SKM-1 treated with dmso at 0.1 percent for 144 hours (cell line): ENCODE measurements at regions not wholly inside any gene's neighbourhood (a gene's known extent, or its start where the extent isn't known, plus 50 kb on each side); places are given as distances from the start of the nearest gene placed in this dataset.
"Not testable (repeated sequence)": the region's sequence is repeated elsewhere in the genome, so short reads cannot be mapped to it uniquely, and the experiment has no call there.

Experiments
- DNase-seq: peaks from one replicate; lab custom pipeline; 2025; ENCODE audit not compliant: unreplicated experiment; lab: John Stamatoyannopoulos, UW

DNA sequence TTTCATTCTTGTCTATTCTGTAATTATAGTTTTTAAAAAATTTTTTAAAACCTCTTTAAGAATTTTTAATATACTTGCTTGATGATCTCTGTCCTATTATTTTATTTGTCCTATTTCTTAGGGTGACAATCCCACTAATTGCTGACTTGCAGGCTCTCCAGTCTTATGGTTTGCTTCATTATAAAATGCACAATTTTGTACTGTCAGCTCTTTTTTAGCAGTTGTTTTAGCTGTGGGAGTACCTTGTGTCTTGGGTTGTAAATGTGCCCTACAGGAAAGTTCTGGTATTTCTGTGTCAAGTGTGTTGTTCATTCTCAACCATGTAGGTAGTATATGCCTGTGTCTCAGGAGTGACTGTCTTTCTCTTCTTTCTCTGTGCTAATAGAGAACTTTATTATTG lies 118.2 kb upstream of the IL15 start:
- no peak for DNase-seq

GRCh38 chr4:141524116-141524515 lies 112.3 kb upstream of the IL15 start:
- DNase-seq = no peak

DNA sequence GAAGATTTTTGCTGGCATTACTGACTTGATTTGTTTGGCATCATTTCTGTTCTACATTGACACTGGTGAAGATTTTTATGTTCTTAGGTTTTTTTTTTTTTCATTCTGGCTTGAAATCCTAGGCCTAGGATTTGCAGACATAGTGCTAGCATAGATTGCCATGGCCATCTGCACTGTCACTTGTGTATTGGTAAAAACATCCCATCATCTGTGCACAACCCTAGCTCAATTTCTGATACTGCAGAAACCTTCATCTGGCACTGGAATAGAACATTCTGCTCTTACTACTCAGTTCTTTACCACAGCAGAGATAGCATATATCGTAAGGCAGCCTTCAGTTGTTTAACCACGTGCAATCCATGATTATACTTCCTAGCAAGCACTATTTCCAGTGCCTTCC lies 111.5 kb upstream of the IL15 start:
- DNase-seq = no peak

DNA sequence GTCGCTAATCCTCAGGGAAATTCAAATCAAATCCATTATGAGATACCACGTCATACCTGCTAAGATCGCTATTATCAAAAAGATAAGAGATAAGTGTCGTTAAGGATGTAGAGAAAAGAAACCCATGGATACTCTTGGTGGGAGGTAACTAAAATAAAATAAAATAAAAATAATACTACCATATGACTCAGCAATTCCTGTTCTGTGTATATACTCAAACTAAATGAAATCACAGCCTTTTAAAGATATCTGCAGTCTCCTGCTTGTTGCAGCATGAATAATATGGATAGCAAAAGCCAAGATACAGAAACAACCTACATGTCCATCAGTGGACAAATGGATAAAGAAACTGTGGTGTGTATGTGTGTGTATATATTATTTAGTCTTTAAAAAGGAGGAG lies 105.8 kb upstream of the IL15 start:
- no peak for DNase-seq

- no peak for DNase-seq
Measured at GRCh38 chr4:141534985-141535384, 101.4 kb upstream of the IL15 start.

DNA sequence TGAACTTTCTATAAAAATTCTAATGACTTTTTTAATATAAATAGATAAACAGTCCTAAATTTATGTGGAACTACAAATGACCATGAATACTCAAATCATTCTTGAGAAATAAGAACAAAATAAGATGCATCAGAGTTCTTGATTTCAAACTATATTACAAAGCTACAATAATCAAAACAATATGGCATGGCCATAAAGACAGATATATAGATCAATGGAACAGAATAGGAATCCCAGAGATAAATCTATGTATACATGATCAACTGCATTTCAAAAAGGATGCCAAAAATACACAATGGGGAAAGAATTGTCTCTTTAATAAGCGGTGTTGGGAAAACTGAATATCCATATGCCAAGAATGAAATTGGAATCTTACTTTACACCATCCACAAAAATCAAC lies 98.4 kb upstream of the IL15 start:
- no peak for DNase-seq

DNA sequence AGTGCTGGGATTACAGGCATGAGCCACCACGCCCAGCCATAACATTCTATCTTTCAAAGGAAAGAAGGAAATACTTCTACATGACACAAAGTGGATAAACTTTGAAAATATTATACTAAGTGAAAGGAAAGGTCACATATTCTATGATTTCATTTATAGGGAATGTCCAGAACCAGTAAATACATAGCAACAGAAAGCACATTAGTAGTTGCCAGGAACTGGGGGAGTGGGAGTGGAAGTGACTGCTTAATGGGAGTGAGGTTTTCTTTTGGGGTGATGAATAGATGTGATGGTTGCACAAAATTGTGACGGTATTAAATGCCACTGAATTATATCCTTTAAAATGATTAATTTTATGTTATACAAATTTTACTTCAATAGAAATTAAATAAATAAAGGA lies 95.7 kb upstream of the IL15 start:
- no peak for DNase-seq

- DNase-seq = no peak
Measured at GRCh38 chr4:141541851-141542250, 94.5 kb upstream of the IL15 start.

DNA sequence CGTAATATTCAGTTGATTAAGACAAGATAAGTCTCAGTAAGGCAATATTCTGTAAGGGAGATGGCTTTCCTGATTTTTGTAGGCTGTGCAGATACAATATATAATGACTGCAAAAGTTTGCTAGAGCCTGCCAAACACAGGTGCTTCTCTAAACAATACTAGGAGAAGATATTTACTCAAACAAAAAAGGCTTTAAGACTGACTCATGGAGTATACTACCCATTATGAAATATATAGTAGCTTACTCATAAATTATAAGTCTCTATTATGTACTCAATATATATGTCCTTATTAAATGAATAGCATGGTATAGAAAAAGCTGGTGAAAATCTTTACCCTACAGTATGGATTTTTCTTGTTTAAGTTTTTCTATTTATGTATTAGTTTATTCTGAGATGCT lies 93.2 kb upstream of the IL15 start:
- DNase-seq = no peak

GRCh38 chr4:141543706-141544105 lies 92.7 kb upstream of the IL15 start:
- DNase-seq = no peak

DNA sequence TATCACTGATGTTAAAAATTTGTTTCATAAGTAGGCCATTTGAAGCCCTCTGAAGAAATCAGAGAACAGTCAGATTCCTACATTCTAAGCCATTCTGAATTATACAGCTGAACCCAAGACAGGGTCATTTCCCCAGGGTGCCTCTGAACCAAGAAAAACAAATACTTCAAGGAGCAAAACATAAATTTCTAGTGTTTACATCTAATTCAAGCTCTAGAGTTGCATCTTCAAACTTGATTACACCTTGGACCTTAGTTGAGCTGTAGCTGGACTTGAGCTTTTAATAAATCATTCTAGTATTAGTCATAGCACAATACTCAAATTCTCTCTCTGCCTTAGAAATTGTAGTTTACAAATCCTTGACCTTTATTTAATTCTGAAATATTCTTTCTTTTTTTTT lies 87.6 kb upstream of the IL15 start:
- DNase-seq = no peak

DNA sequence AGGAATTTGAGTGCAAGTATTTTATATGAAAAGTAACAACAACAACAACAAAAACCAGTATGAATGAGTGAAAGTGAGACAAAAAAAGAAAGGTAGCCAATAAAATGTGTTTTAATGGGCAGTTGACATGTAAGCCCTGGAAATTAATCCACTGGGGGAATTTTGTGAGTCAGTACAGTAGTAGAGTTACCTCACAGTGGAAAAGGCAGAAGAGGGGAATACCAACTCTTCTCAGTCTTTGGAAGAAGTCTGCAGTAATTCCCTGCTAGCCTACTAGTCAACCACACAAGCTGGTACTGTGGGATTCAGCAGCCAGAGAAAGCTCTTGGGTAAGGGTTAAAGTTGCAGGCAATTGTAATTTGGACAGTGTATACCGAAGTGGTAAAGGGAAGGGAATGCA lies 76.3 kb upstream of the IL15 start:
- DNase-seq = no peak

- DNase-seq = no peak
Measured at GRCh38 chr4:141562649-141563048, 73.7 kb upstream of the IL15 start.

- no peak for DNase-seq
Measured at GRCh38 chr4:141563723-141564122, 72.7 kb upstream of the IL15 start.

GRCh38 chr4:141564961-141565360 lies 71.4 kb upstream of the IL15 start:
- DNase-seq = not testable (repeated sequence)

GRCh38 chr4:141565379-141566089 lies 70.8 kb upstream of the IL15 start:
- DNase-seq = no peak

DNA sequence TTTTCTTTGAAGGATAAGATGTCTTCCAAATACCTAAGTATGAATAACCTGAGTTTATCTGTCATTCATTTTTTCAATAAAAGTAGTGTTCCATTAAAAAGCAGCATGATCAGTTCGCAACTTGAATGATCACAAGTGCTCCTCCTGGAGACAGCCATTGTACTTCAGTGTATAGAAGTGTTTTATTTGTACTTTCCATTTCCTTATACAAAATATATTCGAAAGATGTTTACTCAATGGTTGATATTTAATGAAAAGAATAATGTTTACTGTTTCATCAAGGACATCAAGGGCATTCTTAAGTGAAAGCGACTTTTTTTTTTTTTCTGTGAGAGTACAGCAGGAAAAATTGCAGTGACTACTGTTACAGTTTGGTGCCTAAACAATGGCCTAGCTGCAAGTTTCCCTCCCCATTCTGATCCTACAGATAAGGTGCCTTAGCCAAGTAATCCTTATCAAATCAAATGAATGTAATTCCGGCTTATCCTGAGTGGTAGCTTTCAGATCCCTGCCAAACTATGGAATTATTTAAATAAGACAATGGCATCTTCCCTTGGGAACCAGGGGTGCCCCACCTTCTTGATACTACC lies 69.0 kb upstream of the IL15 start:
- no peak for DNase-seq

- DNase-seq = no peak
Measured at GRCh38 chr4:141569141-141569540, 67.2 kb upstream of the IL15 start.

DNA sequence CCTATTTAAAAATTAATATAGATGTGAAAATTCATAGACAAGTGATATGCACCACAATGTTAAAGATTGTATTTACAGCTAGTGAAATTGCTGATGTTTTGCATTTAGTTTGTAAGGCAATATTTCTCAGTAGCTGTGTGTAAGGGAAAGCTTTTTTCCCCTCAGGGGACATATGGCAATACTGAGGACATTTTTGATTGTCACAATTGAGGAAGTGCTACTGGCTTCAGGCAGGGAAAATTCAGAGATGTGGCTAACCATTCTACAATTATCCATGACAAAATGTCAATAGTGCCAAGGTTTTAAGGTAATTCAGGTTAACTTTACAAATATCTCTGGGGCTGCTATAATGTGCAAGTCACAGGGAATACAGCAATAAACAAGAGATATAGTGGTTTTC lies 66.1 kb upstream of the IL15 start:
- DNase-seq = no peak

- DNase-seq = no peak
Measured at GRCh38 chr4:141571362-141571761, 65.0 kb upstream of the IL15 start.

- no peak for DNase-seq
Measured at GRCh38 chr4:141571793-141572192, 64.6 kb upstream of the IL15 start.

DNA sequence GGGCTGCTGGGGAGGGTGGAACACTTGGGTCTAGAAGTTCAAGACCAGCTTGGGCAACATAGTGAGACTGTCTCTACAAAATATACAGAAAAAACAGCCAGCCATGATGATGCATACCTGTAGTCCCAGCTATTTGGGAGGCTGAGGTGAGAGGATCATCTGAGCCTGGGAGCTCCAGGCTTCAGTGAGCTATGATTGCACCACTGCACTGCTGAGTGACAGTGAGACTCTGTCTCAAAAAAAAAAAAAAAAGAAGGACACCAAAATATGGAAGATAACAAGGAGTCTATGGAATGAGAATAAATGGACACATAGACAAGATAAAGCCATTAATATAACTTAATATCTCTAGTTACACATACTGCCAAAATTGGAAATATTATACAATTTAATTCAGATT lies 62.7 kb upstream of the IL15 start:
- no peak for DNase-seq

- DNase-seq = no peak
Measured at GRCh38 chr4:141575884-141576283, 60.5 kb upstream of the IL15 start.
